ENCODE measurements at regions not wholly inside any gene's neighbourhood (a gene's known extent, or its start where the extent isn't known, plus 50 kb on each side); places are given as distances from the start of the nearest gene placed in this dataset.

DNA sequence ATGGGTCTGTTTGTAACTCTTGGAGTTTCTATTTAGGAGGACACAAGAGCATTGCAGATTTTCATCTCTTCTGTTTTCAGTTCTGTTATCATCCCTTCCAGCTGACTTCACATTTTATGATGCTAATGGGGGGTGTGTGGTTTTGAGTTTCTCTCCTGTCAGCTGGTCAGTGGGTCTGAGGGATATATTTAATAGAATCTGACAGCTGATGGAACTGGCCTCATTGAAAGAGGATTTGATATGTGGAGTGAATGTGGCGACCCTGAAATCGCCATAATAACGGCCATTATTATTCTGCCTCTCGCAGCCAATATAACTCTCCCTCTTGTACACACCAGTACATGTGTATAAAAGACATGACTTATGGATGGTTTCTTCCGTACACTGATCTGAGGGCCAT, 128.1 kb downstream of the SALL1 start:
- no peak for TF ChIP-seq EZH2 (IDR thresholded peaks at IDR 0.05; ENCODE audit: borderline replicate concordance, low read depth, low read length, severe bottlenecking)
- TF ChIP-seq CTCF (IDR thresholded peaks at IDR 0.05; ENCODE audit: borderline replicate concordance, extremely low read depth, low read length, poor library complexity, severe bottlenecking) = no peak

Data from DND-41 (cell line).